HG03097 (cell line): ENCODE measurements at regions not wholly inside any gene's neighbourhood (a gene's known extent, or its start where the extent isn't known, plus 50 kb on each side); places are given as distances from the start of the nearest gene placed in this dataset.
"Not testable (repeated sequence)": the region's sequence is repeated elsewhere in the genome, so short reads cannot be mapped to it uniquely, and the experiment has no call there.

Experiments used
- ATAC-seq: cut with Tn5 transposase; IDR thresholded peaks from one replicate; pipeline ENCODE4 v1.9.1; 2021; ENCODE audit not compliant: unreplicated experiment, low FRiP score

DNA sequence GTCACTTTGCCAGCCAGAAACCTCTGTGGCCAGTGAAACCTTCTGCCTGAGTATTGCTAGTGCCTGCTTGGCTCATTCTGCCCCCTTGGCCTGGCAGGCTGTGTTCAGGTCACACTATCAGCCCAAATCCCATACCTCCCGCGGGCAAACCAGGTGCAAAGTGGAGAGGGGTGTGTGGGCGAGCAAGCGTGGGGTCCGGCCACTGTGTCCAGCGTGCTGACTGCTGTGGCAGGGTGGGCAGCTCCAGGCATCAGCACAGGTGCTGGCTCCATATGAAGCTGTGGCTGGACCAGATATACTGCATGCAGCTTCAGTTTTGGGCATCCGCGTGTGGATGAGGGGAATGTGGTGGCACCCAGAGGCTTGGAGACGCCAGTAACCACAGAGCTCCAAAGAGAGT is 576.5 kb upstream of the EDIL3 start:
- ATAC-seq: no peak

DNA sequence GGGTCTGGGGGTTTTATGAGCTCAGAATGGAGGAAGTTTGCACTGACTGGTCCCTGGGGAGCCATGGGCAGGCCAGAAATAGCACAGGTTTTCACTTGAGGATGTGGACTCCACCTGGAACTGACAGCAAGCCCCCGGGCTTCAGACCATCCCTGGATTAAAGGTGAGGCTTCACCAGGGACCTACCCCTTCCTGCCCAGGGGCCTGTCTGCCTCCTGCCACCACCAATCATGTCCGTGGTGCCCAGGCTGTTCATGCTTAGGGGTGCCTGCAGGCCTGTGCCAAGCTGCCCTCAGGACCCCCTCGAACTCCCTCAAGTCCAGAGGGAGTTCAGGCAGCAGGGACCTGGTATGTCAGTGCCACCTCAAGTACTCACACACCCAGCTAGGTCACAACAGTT is 577.2 kb upstream of the EDIL3 start:
- ATAC-seq: no peak

GRCh38 chr5:84983093-84983492 is 598.4 kb upstream of the EDIL3 start:
- ATAC-seq: no peak

DNA sequence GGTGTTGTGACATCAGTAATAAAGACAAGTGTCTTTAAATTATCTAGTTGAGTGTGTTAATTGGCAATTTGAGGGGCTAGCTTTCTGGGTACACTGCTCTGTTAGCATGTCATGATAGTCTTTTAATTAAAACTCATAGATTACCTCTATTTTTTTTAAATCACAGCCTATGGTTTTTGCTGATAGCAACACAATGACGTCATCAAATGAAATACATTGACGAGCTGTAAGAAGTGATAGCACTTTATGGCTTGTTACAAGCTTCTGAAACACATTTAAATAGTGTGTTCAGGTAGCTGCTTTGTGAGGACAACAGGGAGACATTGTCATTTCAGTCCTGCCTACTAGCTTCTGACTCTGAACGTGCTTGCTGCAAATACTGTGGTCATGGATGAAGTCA is 600.5 kb upstream of the EDIL3 start:
- ATAC-seq: no peak

GRCh38 chr5:84986688-84987087 is 602.0 kb upstream of the EDIL3 start:
- no peak for ATAC-seq

DNA sequence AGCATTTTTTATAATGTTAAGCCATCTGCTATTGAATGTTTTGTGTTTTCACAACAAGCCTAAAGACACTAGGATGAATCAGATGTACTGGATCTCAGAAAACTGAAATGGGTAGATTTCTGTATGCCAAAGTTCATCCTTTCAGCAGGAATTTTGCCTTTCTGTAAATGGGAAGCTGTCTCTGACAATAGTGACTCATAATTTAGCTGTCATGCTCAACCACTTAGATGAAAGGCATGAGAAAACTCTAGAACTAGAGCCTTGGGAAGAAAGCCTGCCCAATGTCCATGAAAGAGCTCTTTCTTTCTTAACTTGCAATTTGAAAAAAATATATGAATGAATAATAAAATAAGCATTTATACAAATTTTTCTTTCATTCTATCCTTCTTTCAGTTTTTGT is 616.0 kb upstream of the EDIL3 start:
- no peak for ATAC-seq

GRCh38 chr5:85002026-85002425 is 617.3 kb upstream of the EDIL3 start:
- ATAC-seq: not testable (repeated sequence)

DNA sequence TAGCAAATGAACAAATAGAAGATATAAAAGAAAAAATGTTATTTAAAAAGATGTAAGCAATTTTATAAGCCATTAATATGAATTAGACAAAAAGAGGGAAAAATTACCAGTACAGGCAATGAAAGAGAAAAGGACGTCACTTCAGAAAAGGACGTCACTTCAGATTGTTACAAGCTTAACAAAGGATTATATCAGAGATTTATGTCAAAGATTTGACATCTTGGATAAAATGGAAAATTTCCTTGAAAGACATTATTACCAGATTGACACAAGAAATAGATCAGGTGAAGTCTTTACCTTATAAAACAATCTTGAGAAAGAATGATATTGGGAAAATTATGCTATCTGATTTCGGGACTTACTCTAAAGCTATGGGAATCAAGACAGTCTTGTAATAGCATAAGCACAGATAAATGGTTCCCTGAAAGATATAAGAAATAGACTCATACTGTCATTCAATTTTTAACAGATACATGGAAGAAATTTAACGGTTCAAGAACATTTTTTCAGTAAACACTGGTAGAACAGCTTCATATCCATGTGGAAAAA is 625.4 kb upstream of the EDIL3 start:
- no peak for ATAC-seq

DNA sequence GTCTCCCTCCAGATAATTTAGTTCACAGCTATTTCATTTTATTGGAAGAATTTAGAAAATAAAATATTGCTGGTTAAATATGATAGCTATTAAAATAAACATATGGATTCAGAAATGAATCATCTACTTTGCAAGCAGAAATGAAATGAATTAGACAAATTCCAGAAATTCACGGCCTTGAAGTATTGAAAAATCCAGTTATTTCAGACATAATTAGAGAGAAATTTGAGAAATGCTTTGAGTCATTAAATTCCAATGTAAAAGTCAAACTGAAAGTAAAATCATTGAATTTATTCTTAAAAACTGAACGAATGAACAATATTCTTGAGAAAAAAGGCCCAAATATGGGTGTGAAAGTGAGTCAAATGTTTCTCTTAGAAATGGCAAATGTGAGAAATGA is 632.6 kb upstream of the EDIL3 start:
- ATAC-seq: no peak

DNA sequence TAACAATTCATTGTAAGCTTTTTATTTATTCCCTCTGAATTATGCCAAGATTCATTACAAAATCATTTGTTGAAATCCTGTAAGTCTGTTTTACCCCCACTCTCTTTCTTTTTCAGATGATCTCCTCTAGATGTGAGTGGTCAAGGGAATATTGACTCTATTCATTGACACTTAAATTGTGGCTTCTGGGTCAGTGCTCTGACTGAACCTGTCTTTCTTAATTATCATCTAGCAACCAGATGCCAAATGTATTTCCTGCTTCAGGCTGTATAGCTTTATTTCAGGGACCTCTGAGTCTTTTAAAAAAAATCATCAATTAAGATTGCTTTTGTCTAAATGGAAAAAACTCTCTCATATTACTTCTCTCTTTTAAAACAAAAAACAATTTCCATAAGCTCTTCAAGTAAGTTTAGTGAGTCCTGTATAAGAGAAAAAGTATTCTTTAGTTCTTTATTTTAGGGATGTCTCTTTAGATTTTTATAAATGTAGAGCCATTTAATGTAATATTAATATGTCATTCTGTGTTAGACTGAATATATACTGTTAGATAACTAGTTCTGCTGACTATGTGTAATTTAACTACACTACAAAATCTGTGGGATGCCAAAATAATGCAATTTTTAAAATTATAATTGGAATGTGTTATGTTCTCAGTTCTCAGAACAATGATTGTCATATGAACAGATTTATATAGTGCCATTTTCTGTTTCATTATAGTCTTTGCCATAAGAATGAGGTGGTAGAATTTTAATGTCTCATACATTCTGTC is 645.8 kb upstream of the EDIL3 start:
- ATAC-seq: no peak

DNA sequence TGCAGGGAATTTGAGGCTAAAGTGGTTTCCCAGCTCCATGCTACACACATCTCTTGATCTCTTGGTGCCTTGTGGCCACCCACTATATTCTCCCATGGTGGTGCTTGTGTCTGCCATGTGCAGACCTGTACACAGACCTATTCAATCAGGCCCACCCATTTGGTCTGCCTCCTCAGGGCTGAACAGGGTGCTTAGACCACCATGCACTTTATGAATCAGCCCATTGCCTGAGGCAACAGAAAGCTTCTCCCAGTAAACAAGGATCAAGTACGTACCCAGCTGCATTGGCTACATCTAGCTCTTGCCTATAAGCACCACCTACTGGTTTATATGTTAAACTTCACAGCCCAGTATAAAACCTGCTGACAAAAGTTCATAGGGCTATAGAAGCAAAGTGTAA is 664.3 kb upstream of the EDIL3 start:
- no peak for ATAC-seq

DNA sequence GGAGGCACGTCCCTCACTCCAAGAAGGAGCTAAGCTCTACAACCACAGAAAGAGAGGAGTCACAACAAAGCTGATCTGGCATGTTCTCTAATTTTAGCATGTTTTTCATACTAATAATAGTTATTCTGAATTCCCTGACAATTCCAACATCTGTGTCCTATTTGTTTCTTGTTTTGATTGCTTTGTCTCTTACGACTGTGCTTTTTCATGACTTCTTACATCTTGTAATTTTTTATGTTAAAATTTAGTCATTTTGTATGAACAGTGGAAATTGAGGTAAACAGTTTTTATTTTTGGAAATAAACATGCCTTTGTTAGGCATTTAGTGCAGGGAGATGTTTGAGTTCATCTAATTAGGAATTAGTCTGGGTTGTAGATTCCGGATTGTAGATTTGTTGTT is 668.1 kb upstream of the EDIL3 start:
- ATAC-seq: no peak

DNA sequence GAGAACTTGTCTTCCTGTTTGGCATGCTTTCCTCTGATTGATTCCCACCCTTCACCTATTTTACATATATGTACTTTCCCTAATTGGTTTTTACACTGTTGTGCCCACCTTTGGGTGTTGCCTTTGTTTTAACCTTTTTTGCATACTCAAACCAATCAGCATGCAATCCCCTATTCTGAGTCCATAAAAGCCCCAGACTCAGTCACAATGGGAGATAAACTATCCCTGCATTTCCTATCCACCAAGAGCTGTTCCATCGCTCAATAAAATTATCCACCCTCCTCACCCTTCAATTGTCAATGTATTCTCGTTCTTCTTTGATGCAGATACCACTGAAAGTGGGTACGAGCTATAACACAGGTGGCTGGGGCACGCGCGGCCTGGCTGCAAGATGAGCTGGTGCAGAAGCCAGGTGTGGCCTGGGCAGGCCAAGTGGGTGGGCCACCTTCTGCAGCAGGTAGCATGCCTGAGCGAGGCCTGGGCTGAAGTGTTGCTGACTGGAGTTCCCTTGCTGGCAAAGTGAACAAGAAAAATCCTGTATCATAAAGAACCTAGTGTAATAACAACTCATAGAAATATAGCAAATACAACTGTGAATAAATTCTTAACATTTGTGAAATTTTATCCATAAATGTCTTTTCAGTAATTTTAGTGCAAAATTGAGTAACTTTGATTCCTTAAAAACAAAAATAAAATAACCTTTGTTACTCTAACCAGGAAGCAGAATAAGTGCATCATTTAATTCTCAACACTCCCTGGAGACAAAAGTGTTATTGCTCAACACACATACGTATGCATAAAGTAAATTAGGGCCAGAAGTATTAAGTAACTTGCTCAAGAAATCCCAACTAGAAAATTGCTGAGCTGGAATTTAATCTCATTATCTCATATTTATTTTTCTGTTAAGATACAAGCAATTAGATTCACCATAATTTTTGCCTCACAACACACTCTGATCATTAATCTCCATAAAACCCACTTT is 685.3 kb upstream of the EDIL3 start:
- no peak for ATAC-seq

DNA sequence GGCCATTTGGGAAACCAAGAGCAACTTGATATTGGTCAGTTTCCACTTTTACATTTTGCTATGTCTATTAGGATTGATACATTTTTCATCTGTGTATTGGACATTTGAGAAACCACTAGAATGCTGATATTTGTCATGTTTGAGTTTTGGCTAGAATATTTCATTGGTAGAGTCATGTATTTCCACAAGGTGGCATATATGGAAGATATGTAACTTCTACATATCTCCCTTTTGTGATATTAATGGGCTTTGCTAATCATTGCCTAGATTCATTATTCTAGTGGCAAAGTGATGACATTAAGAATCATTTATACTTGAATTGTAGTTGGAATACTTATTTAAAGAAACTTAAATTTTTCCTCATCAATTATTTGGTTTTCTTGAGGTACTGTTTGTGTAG is 692.9 kb upstream of the EDIL3 start:
- no peak for ATAC-seq

GRCh38 chr5:85096421-85096820 is 711.7 kb upstream of the EDIL3 start:
- ATAC-seq: no peak

- ATAC-seq: no peak
Measured at GRCh38 chr5:85108471-85108870, 723.8 kb upstream of the EDIL3 start.

- no peak for ATAC-seq
Measured at GRCh38 chr5:85109616-85110015, 724.9 kb upstream of the EDIL3 start.

GRCh38 chr5:85132269-85132668 is 747.6 kb upstream of the EDIL3 start:
- ATAC-seq: no peak

GRCh38 chr5:85140471-85140870 is 755.8 kb upstream of the EDIL3 start:
- no peak for ATAC-seq

- ATAC-seq: no peak
Measured at GRCh38 chr5:85143138-85143537, 758.5 kb upstream of the EDIL3 start.

GRCh38 chr5:85148701-85149100 is 764.0 kb upstream of the EDIL3 start:
- ATAC-seq: no peak
